ENCODE measurements at regions not wholly inside any gene's neighbourhood (a gene's known extent, or its start where the extent isn't known, plus 50 kb on each side); places are given as distances from the start of the nearest gene placed in this dataset.

DNA sequence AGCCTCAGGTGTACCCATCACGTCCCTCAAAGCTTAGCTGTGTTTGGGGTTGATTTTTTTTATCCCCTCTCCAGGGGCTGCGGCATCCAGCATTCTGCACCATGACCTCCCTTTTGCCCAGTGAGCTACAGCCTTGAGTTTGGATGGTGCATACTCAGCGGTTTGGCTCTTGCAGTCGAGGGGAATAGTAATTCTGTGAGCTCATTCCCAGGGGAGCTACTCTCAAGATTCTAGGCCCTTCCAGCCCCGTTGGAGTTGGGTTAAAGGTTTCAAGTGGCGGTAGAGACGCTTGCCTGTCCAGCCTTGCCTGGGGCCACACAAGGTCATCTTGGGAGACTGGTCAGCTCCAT, 102.2 kb upstream of the SPRY4 start:
- no peak for TF ChIP-seq ZNF384 (IDR thresholded peaks at IDR 0.05; ENCODE audit: borderline replicate concordance, low read depth, low read length)
- TF ChIP-seq BACH1 (IDR thresholded peaks at IDR 0.05; ENCODE audit: borderline replicate concordance), result no peak
- TF ChIP-seq, protein P1, sequence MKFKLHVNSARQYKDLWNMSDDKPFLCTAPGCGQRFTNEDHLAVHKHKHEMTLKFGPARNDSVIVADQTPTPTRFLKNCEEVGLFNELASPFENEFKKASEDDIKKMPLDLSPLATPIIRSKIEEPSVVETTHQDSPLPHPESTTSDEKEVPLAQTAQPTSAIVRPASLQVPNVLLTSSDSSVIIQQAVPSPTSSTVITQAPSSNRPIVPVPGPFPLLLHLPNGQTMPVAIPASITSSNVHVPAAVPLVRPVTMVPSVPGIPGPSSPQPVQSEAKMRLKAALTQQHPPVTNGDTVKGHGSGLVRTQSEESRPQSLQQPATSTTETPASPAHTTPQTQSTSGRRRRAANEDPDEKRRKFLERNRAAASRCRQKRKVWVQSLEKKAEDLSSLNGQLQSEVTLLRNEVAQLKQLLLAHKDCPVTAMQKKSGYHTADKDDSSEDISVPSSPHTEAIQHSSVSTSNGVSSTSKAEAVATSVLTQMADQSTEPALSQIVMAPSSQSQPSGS (IDR thresholded peaks at IDR 0.05; ENCODE audit: low read length), result no peak
- no peak for TF ChIP-seq GABPA (IDR thresholded peaks at IDR 0.05; ENCODE audit: low read depth)
- TF ChIP-seq SP1 (IDR thresholded peaks at IDR 0.05; ENCODE audit: low read depth, low read length), result no peak
- no peak for TF ChIP-seq CREB1 (IDR thresholded peaks at IDR 0.05; ENCODE audit: low read depth)
- no peak for TF ChIP-seq POLR2AphosphoS5 (IDR thresholded peaks at IDR 0.05; ENCODE audit: low read length)
- TF ChIP-seq EZH2 (IDR thresholded peaks at IDR 0.05; ENCODE audit: borderline replicate concordance, control insufficient read depth, low read depth, low read length), result no peak
- no peak for TF ChIP-seq FOXK2 (IDR thresholded peaks at IDR 0.05)
- TF ChIP-seq NR2F1 (conservative IDR thresholded peaks at IDR 0.05), result no peak
- no peak for TF ChIP-seq PBX3 (IDR thresholded peaks at IDR 0.05; ENCODE audit: insufficient replicate concordance, low read depth, low read length)
- TF ChIP-seq ZNF274 (IDR thresholded peaks at IDR 0.05; ENCODE audit: insufficient read depth, insufficient read length), result no peak
- TF ChIP-seq, protein P2, sequence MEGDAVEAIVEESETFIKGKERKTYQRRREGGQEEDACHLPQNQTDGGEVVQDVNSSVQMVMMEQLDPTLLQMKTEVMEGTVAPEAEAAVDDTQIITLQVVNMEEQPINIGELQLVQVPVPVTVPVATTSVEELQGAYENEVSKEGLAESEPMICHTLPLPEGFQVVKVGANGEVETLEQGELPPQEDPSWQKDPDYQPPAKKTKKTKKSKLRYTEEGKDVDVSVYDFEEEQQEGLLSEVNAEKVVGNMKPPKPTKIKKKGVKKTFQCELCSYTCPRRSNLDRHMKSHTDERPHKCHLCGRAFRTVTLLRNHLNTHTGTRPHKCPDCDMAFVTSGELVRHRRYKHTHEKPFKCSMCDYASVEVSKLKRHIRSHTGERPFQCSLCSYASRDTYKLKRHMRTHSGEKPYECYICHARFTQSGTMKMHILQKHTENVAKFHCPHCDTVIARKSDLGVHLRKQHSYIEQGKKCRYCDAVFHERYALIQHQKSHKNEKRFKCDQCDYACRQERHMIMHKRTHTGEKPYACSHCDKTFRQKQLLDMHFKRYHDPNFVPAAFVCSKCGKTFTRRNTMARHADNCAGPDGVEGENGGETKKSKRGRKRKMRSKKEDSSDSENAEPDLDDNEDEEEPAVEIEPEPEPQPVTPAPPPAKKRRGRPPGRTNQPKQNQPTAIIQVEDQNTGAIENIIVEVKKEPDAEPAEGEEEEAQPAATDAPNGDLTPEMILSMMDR (IDR thresholded peaks at IDR 0.05 in 2 of 3, conservative IDR thresholded peaks at IDR 0.05 in 1 of 3; ENCODE audit: control insufficient read depth in 2 of 3, extremely low read depth in 1 of 3, insufficient read depth in 1 of 3, low read depth in 3 of 3, low read length in 3 of 3), result no peak
- TF ChIP-seq, protein P3, sequence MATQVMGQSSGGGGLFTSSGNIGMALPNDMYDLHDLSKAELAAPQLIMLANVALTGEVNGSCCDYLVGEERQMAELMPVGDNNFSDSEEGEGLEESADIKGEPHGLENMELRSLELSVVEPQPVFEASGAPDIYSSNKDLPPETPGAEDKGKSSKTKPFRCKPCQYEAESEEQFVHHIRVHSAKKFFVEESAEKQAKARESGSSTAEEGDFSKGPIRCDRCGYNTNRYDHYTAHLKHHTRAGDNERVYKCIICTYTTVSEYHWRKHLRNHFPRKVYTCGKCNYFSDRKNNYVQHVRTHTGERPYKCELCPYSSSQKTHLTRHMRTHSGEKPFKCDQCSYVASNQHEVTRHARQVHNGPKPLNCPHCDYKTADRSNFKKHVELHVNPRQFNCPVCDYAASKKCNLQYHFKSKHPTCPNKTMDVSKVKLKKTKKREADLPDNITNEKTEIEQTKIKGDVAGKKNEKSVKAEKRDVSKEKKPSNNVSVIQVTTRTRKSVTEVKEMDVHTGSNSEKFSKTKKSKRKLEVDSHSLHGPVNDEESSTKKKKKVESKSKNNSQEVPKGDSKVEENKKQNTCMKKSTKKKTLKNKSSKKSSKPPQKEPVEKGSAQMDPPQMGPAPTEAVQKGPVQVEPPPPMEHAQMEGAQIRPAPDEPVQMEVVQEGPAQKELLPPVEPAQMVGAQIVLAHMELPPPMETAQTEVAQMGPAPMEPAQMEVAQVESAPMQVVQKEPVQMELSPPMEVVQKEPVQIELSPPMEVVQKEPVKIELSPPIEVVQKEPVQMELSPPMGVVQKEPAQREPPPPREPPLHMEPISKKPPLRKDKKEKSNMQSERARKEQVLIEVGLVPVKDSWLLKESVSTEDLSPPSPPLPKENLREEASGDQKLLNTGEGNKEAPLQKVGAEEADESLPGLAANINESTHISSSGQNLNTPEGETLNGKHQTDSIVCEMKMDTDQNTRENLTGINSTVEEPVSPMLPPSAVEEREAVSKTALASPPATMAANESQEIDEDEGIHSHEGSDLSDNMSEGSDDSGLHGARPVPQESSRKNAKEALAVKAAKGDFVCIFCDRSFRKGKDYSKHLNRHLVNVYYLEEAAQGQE (IDR thresholded peaks at IDR 0.05; ENCODE audit: low read depth, low read length), result no peak

All from GM12878 (cell line).